ENCODE measurements at regions not wholly inside any gene's neighbourhood (a gene's known extent, or its start where the extent isn't known, plus 50 kb on each side); places are given as distances from the start of the nearest gene placed in this dataset.

DNA sequence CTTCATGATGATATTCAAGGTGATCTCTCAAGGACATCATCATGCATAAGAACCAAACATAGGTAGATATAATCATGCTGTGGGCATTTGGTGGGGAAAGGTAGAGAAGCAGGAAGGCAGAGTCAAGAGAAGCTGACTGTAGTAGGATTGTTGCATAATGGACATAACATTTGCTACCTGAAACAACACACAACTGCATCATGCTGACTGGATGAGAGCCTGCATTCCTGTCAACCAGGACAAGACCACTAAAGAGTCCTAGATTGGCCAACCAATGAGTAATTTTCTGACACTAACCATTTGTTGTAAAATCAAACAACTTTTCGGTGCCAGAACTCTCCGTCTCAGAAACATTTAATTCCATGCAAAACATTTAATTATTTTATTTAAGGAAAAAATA lies 377.2 kb downstream of the PLPP3 start:
- POLR2A ChIA-PET = no interaction called here
- CTCF ChIA-PET = no interaction called here
- no peak for DNase-seq (ENCODE audit: low read depth, low spot score)
- TF ChIP-seq, protein P1, sequence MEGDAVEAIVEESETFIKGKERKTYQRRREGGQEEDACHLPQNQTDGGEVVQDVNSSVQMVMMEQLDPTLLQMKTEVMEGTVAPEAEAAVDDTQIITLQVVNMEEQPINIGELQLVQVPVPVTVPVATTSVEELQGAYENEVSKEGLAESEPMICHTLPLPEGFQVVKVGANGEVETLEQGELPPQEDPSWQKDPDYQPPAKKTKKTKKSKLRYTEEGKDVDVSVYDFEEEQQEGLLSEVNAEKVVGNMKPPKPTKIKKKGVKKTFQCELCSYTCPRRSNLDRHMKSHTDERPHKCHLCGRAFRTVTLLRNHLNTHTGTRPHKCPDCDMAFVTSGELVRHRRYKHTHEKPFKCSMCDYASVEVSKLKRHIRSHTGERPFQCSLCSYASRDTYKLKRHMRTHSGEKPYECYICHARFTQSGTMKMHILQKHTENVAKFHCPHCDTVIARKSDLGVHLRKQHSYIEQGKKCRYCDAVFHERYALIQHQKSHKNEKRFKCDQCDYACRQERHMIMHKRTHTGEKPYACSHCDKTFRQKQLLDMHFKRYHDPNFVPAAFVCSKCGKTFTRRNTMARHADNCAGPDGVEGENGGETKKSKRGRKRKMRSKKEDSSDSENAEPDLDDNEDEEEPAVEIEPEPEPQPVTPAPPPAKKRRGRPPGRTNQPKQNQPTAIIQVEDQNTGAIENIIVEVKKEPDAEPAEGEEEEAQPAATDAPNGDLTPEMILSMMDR (IDR thresholded peaks at IDR 0.05; ENCODE audit: insufficient read depth, low read length, missing control alignments) = no peak
- H3K4me3 ChIP-seq (ENCODE audit: low read depth, low read length) = no peak overlapping the region

DNA sequence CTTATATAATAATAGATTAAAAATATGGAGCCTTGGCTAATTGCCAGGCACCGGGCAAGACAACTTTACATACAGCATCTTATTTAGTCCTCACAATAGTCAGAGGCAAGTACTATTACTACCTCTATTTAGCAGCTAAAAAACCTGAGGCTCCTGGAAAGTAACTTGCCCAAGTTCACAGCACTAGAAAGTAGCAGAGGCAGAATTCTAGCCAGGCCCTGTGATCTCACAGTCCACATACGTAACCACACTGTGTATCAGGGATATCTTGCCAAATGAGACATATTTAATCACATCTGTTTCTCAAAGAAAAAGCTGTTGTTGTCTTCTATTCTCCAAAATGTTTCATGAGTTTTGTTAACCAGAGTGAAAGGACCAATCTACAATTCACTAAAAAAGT lies 378.5 kb downstream of the PLPP3 start:
- DNase-seq (ENCODE audit: low read depth, low spot score) = no peak
- ChIA-PET POLR2A (no interaction called here), CTCF (interaction anchor here (0.7 to 1.5 kb wide), 5 partner anchors 10 to 376 kb away, joined by 3 to 6 read pairs (median 3); no protein-coding TSS in a partner anchor)
- TF ChIP-seq, protein P1 (IDR thresholded peaks at IDR 0.05; ENCODE audit: insufficient read depth, low read length, missing control alignments) = no peak
- no peak overlapping the region for H3K4me3 ChIP-seq (ENCODE audit: low read depth, low read length)

DNA sequence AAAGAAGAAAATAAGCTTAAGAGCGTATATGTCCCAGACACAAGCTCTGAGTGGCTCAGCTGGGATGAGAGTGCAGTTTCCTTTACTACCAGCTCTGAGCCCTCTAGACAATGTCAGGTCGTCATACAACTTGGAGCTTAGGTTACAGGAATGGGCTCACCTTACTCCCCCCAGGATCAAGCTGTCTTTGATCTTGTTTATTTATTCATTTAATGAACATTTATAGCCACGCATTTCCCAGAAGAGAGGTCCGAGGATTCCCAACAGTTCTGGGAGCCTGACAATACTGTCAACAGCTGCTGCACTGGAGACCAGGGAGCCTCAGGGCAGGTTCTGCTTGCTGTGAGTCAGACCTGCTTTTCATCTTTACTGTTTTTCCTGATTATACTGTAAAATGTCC lies 378.9 kb downstream of the PLPP3 start:
- CTCF ChIA-PET = interaction anchor here (0.7 to 1.5 kb wide), 5 partner anchors 9 to 376 kb away, joined by 3 to 6 read pairs (median 3); no protein-coding TSS in a partner anchor
- no peak overlapping the region for H3K4me3 ChIP-seq (ENCODE audit: low read depth, low read length)
- DNase-seq (ENCODE audit: low read depth, low spot score) = no peak
- TF ChIP-seq, protein P1 (IDR thresholded peaks at IDR 0.05; ENCODE audit: insufficient read depth, low read length, missing control alignments) = no peak
- POLR2A ChIA-PET = no interaction called here

DNA sequence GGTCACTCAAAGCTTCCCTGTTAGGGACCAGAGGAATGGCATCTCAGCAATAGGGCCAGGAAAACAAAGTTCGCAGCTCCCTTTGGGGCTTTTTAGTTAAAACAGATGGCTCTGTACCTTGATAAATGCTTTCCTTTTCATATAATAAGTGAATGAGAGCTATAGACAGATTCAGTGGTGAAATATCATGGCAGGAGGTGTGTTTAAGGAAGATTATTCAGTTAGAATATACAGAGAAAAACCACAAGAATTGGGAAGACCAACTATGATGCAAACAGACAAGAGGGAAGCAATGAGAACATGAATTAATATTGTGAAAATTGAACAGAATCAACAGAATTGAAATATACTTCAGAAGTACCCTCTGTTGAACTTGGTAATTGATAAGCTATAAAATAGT lies 379.4 kb downstream of the PLPP3 start:
- POLR2A ChIA-PET = no interaction called here

DNA sequence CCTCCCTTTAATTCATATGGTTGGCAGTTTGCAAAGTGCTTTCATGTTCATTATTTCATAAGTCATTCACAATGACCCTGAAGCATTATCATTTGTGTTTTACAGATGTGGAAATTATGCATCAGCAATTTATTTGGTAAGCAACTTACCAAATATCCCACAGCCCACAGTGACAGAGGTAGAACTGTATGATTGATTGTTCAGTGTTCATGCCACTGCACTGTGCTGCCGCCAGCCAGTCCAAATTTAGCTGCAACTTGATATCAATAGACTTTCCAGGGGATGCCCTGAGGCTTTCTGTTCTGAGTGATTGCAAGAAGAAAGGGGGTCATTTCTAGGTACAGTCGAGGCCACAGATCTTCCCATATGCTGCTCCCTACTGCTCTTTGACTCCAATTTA lies 380.3 kb downstream of the PLPP3 start:
- H3K4me3 ChIP-seq (ENCODE audit: low read depth, low read length) = no peak overlapping the region
- POLR2A ChIA-PET = no interaction called here
- DNase-seq (ENCODE audit: low read depth, low spot score) = no peak
- CTCF ChIA-PET = no interaction called here
- TF ChIP-seq, protein P1 (IDR thresholded peaks at IDR 0.05; ENCODE audit: insufficient read depth, low read length, missing control alignments) = no peak

More for the DNA sequence above, 379.4 kb downstream of the PLPP3 start:
- TF ChIP-seq, protein P1 (IDR thresholded peaks at IDR 0.05; ENCODE audit: insufficient read depth, low read length, missing control alignments) = no peak
- H3K4me3 ChIP-seq (ENCODE audit: low read depth, low read length) = no peak overlapping the region
- DNase-seq (ENCODE audit: low read depth, low spot score) = no peak
- CTCF ChIA-PET = interaction anchor here (0.7 to 1.5 kb wide), 5 partner anchors 9 to 377 kb away, joined by 3 to 6 read pairs (median 3); no protein-coding TSS in a partner anchor

DNA sequence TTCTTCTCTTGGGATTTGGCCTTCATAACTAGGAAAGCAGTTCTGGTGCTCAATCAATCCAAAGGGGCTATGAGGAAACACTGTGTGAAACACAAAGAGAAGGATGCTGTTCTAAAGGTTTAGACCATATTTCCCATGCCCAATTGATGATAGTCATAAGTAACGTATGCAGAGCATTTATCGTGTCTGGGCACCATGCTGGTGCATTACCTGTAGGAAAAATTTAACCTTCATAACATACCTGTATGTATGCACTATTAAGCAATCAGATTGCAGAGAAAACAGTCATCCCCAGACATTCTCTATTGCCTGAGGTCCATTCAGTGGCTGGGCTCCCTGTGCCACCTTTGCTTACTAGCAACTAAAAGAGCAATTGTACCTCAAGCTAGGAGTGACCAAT lies 381.4 kb downstream of the PLPP3 start:
- TF ChIP-seq, protein P1 (IDR thresholded peaks at IDR 0.05; ENCODE audit: insufficient read depth, low read length, missing control alignments) = no peak
- H3K4me3 ChIP-seq (ENCODE audit: low read depth, low read length) = no peak overlapping the region
- ChIA-PET POLR2A (no interaction called here), CTCF (no interaction called here)
- no peak for DNase-seq (ENCODE audit: low read depth, low spot score)

Measured in AG04449 (cell line).